ENCODE measurements at regions not wholly inside any gene's neighbourhood (a gene's known extent, or its start where the extent isn't known, plus 50 kb on each side); places are given as distances from the start of the nearest gene placed in this dataset.
"Not testable (repeated sequence)": the region's sequence is repeated elsewhere in the genome, so short reads cannot be mapped to it uniquely, and the experiment has no call there.

DNA sequence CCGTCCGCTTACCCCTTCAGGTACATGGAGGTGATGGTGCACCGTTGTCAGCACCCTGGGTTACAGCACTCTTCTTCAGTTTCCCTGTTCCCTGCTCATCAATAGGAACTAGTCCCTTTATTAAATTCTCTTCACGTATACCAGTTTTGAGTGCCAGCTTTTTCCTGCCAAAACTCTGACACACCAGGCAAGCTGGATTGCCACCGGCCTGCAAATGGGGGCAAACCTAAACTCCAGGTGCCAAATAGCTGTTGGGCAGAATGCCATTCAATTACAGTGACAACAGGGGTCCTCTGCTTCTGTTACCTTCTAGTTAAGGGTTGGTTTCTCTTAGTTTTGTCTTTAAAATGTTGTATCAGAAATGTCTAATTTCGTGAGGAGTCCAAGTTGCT is 400.4 kb downstream of the OSTF1 start:
- TF ChIP-seq, protein P1, sequence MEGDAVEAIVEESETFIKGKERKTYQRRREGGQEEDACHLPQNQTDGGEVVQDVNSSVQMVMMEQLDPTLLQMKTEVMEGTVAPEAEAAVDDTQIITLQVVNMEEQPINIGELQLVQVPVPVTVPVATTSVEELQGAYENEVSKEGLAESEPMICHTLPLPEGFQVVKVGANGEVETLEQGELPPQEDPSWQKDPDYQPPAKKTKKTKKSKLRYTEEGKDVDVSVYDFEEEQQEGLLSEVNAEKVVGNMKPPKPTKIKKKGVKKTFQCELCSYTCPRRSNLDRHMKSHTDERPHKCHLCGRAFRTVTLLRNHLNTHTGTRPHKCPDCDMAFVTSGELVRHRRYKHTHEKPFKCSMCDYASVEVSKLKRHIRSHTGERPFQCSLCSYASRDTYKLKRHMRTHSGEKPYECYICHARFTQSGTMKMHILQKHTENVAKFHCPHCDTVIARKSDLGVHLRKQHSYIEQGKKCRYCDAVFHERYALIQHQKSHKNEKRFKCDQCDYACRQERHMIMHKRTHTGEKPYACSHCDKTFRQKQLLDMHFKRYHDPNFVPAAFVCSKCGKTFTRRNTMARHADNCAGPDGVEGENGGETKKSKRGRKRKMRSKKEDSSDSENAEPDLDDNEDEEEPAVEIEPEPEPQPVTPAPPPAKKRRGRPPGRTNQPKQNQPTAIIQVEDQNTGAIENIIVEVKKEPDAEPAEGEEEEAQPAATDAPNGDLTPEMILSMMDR (IDR thresholded peaks at IDR 0.05; ENCODE audit: borderline replicate concordance, control extremely low read depth, extremely low read depth, insufficient read depth, missing control alignments) = no peak
- in situ Hi-C loops (cut with MboI; ENCODE audit: low sequenced_read_pairs, unreplicated experiment) = no loop called here
- DNase-seq (ENCODE audit: low spot score) = no peak

DNA sequence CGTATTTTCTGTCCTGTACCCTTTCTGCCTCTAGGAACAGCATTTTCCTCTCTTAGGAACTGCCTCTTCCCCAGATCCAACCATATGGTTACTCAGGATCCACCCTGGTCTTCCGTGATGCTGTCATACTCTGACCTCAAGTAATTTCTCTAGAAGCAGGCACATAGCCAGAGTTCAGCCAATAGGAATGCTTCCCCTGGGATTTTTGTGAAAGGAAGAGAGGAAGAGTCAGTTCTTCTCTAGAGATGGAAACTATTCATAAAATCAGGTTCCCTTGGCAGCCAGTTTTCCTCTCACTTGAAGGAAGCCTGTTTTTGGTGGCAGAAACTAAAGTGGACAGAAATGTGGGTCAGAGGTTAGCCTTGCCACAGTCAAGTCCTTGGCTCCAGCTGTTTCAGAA is 400.1 kb upstream of the PCSK5 start:
- DNase-seq (ENCODE audit: low spot score) = no peak
- TF ChIP-seq, protein P1 (IDR thresholded peaks at IDR 0.05; ENCODE audit: borderline replicate concordance, control extremely low read depth, extremely low read depth, insufficient read depth, missing control alignments) = no peak
- in situ Hi-C loops (cut with MboI; ENCODE audit: low sequenced_read_pairs, unreplicated experiment) = no loop called here

- TF ChIP-seq, protein P1 (IDR thresholded peaks at IDR 0.05; ENCODE audit: borderline replicate concordance, control extremely low read depth, extremely low read depth, insufficient read depth, missing control alignments) = no peak
- in situ Hi-C loops (cut with MboI; ENCODE audit: low sequenced_read_pairs, unreplicated experiment) = no loop called here
- no peak for DNase-seq (ENCODE audit: low spot score)
Observed at GRCh38 chr9:75491533-75491932, 398.9 kb upstream of the PCSK5 start.

DNA sequence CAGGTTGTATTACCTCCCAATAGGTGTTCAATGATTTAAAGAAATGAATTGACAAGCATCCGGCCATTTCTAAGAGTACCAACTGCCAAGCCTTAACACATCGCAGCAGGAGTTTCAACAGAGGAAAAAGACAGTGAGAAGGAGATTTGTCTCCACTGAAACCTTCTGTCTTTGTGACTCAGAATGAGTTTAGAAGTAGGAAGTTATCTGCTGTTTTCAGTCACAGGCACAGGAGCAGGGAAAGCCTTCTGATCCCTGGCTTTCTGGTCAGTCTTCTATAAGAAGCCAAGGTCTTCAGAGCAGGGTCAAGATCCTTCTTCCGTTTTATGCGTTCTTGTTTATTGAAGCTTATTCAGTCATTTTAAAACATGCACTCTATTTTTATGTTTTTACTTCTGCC is 390.7 kb upstream of the PCSK5 start:
- no peak for DNase-seq (ENCODE audit: low spot score)
- TF ChIP-seq, protein P1 (IDR thresholded peaks at IDR 0.05; ENCODE audit: borderline replicate concordance, control extremely low read depth, extremely low read depth, insufficient read depth, missing control alignments) = no peak
- in situ Hi-C loops (cut with MboI; ENCODE audit: low sequenced_read_pairs, unreplicated experiment) = no loop called here

- TF ChIP-seq, protein P1 (IDR thresholded peaks at IDR 0.05; ENCODE audit: borderline replicate concordance, control extremely low read depth, extremely low read depth, insufficient read depth, missing control alignments) = no peak
- in situ Hi-C loops (cut with MboI; ENCODE audit: low sequenced_read_pairs, unreplicated experiment) = no loop called here
- DNase-seq (ENCODE audit: low spot score) = no peak
Observed at GRCh38 chr9:75500479-75500878, 390.0 kb upstream of the PCSK5 start.

DNA sequence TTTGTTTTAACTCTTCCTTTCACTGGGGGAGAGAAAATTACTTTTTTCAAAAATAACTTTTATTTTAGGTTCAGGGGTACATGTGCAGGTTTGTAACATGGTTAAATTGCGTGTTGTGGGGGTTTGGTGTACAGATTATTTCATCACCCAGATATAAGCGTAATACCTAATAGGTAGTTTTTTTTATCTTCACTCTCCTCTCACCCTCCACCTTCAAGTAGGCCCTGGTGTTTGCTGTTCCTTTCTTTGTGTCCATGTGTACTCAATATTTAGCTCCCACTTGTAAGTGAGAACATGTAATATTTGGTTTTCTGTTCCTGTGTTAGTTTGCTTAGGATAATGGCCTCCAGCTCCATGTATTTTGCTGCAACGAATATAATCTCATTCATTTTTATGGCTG is 389.5 kb upstream of the PCSK5 start:
- in situ Hi-C loops (cut with MboI; ENCODE audit: low sequenced_read_pairs, unreplicated experiment); DNase-seq (ENCODE audit: low spot score): not testable (repeated sequence)

GRCh38 chr9:75504721-75505120 is 385.8 kb upstream of the PCSK5 start:
- no peak for DNase-seq (ENCODE audit: low spot score)
- in situ Hi-C loops (cut with MboI; ENCODE audit: low sequenced_read_pairs, unreplicated experiment) = no loop called here
- TF ChIP-seq, protein P1 (IDR thresholded peaks at IDR 0.05; ENCODE audit: borderline replicate concordance, control extremely low read depth, extremely low read depth, insufficient read depth, missing control alignments) = no peak

Data from GM13976 (cell line).